K562 (cell line): ENCODE measurements at regions not wholly inside any gene's neighbourhood (a gene's known extent, or its start where the extent isn't known, plus 50 kb on each side); places are given as distances from the start of the nearest gene placed in this dataset.

Experiments used
- ATAC-seq: fragments of 200-7000 bp; cut with Tn5 transposase; 3 replicates; pipeline ENCODE4 v1.9.1; 2020; ENCODE audit warnings: moderate library complexity
- BruUV-seq: library from RNA; stranded (reverse); fragments of 400-500 nt; replicated peaks from 2 replicates; lab custom pipeline; 2021; lab: Mats Ljungman, UMichigan
- CTCF ChIA-PET: fragments of 300-600 bp; formaldehyde crosslinking; extraction: SDS; loops from one replicate; lab custom pipeline; 2021; ENCODE audit warnings: low intra/inter-chr PET ratio; lab: Yijun Ruan, JAX
- POLR2A ChIA-PET: fragments of 300-600, 350-650 bp; sonication (Branson Sonifier 250); formaldehyde crosslinking; extraction: SDS; loops from one replicate; lab custom pipeline; 2021; ENCODE audit warnings: antibody characterized with exemption, inconsistent platforms; lab: Yijun Ruan, JAX
- DNase-seq, 4 experiments: peaks; one replicate each; pipeline versions ENCODE4 v3.0.0 to v3.0.0-alpha.2; 2011 to 2018; ENCODE audit warnings: low spot score in 3 of 4, mixed read lengths in 3 of 4; ENCODE audit errors: extremely low read depth in 1 of 4
- FAIRE-seq: peaks from 2 replicates; lab custom pipeline; 2011; peaks lifted over from hg19 to GRCh38; lab: Jason Lieb, UNC
- H2AFZ ChIP-seq: 2 replicates; pipeline ENCODE4 v1.6.0; 2011; ENCODE audit warnings: low read depth, low read length, control low read depth, inconsistent platforms
- H3K27ac ChIP-seq: fragments of 200-600 bp; 3 replicates; pipeline ENCODE4 v1.8.0; 2011; ENCODE audit warnings: low read depth, mild to moderate bottlenecking, control low read depth, inconsistent platforms, low read length, moderate library complexity, mixed read lengths; ENCODE audit errors: extremely low read depth
- H3K27me3 ChIP-seq, 2 experiments: fragments of 300-600 bp in 1 of 2; 2 replicates in 1 of 2; 3 replicates in 1 of 2; pipeline versions ENCODE4 v1.6.0 to v1.8.0; 2011; ENCODE audit warnings: inconsistent platforms in 2 of 2, low read length in 2 of 2, mild to moderate bottlenecking in 1 of 2, mixed read lengths in 1 of 2, moderate library complexity in 1 of 2; ENCODE audit not compliant: control insufficient read depth in 2 of 2, insufficient read depth in 2 of 2
- H3K36me3 ChIP-seq: fragments of 300-600 bp; 3 replicates; pipeline ENCODE4 v1.8.0; 2011; ENCODE audit warnings: mild to moderate bottlenecking, low read length, inconsistent platforms; ENCODE audit not compliant: control insufficient read depth, insufficient read depth
- H3K4me1 ChIP-seq, 2 experiments: fragments of 200-600 bp in 1 of 2; replicated peaks in 1 of 2; 2 replicates in 1 of 2; 3 replicates in 1 of 2; pipeline versions ENCODE4 v1.5.1 to v1.8.0; 2011; ENCODE audit warnings: inconsistent platforms in 2 of 2, low read length in 2 of 2, mild to moderate bottlenecking in 1 of 2, mixed read lengths in 1 of 2, moderate library complexity in 1 of 2; ENCODE audit not compliant: control insufficient read depth in 2 of 2, insufficient read depth in 2 of 2
- H3K4me2 ChIP-seq: 2 replicates; pipeline ENCODE4 v1.6.1; 2011; ENCODE audit warnings: low read length, control low read depth, inconsistent platforms, mixed read lengths; ENCODE audit not compliant: insufficient read depth
- H3K4me3 ChIP-seq: fragments of 200-600 bp; sonication (generic), shearing (Covaris generic); 2 replicates; pipeline ENCODE4 v1.5.1; 2016; ENCODE audit warnings: control low read depth, inconsistent platforms
- H3K79me2 ChIP-seq: fragments of 200-600 bp; 3 replicates; pipeline ENCODE4 v1.8.0; 2011; ENCODE audit warnings: low read length, inconsistent platforms; ENCODE audit not compliant: control insufficient read depth, insufficient read depth
- H3K9ac ChIP-seq, 2 experiments: 2 replicates each; pipeline versions ENCODE4 v1.6.0 to v1.6.1; 2011; ENCODE audit warnings: low read depth in 2 of 2, low read length in 2 of 2, control low read depth in 1 of 2, inconsistent platforms in 1 of 2, mild to moderate bottlenecking in 1 of 2, mixed read lengths in 1 of 2; ENCODE audit not compliant: insufficient read depth in 1 of 2
- H3K9me1 ChIP-seq: one replicate; pipeline ENCODE4 v1.6.0; 2011; ENCODE audit warnings: inconsistent platforms, mild to moderate bottlenecking, low read length, moderate library complexity; ENCODE audit not compliant: control insufficient read depth, insufficient read depth
- H3K9me3 ChIP-seq: replicated peaks from 2 replicates; pipeline ENCODE4 v1.5.1; 2011; ENCODE audit warnings: low read depth, low read length, inconsistent platforms; ENCODE audit not compliant: control insufficient read depth, insufficient read depth
- H4K20me1 ChIP-seq: replicated peaks from 2 replicates; pipeline ENCODE4 v1.6.1; 2011; ENCODE audit warnings: low read length, inconsistent platforms, mixed read lengths; ENCODE audit not compliant: control insufficient read depth, insufficient read depth
- BMI1 ChIP-seq: fragments of 150-350 bp; IDR thresholded peaks from 2 replicates; pipeline ENCODE4 v1.6.1; 2014; ENCODE audit warnings: low read length
- CAMTA2 ChIP-seq: fragments of 250-450 bp; sonication (Bioruptor Pico); conservative IDR thresholded peaks from 2 replicates; pipeline ENCODE4 v1.5.1; 2022
- FUS ChIP-seq: fragments of 200-400 bp; formaldehyde crosslinking; optimal IDR thresholded peaks from 2 replicates; pipeline ENCODE3; 2017; ENCODE audit warnings: low read depth, low read length
- HDAC6 ChIP-seq: IDR thresholded peaks from 2 replicates; pipeline ENCODE4 v1.6.1; 2012; ENCODE audit warnings: low read depth, mild to moderate bottlenecking, control low read depth, inconsistent platforms, low read length, moderate library complexity
- HMG20B ChIP-seq: fragments of 250-450 bp; sonication (Bioruptor Pico); IDR thresholded peaks from 2 replicates; pipeline ENCODE4 v1.5.0; 2021; ENCODE audit warnings: mild to moderate bottlenecking
- HSF4 ChIP-seq: fragments of 250-450 bp; sonication (Bioruptor Pico); IDR thresholded peaks from 2 replicates; pipeline ENCODE4 v2.1.2; 2022; ENCODE audit warnings: mild to moderate bottlenecking, moderate library complexity, borderline replicate concordance
- LEF1 ChIP-seq: fragments of 450-650 bp; IDR thresholded peaks from 2 replicates; pipeline ENCODE4 v1.6.1; 2016; ENCODE audit warnings: mild to moderate bottlenecking
- MYBL2 ChIP-seq, 2 experiments: fragments of 450-650 bp in 1 of 2; sonication (generic) in 1 of 2; formaldehyde crosslinking in 1 of 2; IDR thresholded peaks; 2 replicates each; pipeline versions ENCODE4 v1.6.1 to v1.8.1; 2017 to 2022; ENCODE audit warnings: borderline replicate concordance in 1 of 2, inconsistent platforms in 1 of 2, low read depth in 1 of 2, mild to moderate bottlenecking in 1 of 2, missing genetic modification reagents in 1 of 2, moderate library complexity in 1 of 2
- PRDM10 ChIP-seq: fragments of 450-650 bp; IDR thresholded peaks from 2 replicates; pipeline ENCODE4 v1.6.1; 2018; ENCODE audit not compliant: partially characterized antibody
- SPI1 ChIP-seq: IDR thresholded peaks from 2 replicates; pipeline ENCODE4 v1.6.1; 2011; ENCODE audit warnings: low read depth, low read length, control low read depth, borderline replicate concordance
- SRSF1 ChIP-seq: fragments of 200-400 bp; formaldehyde crosslinking; IDR thresholded peaks from 2 replicates; pipeline ENCODE4 v1.6.1; 2017; ENCODE audit warnings: mild to moderate bottlenecking, low read depth, low read length, moderate library complexity
- YBX1 ChIP-seq: fragments of 450-650 bp; IDR thresholded peaks from 2 replicates; pipeline ENCODE4 v1.7.1; 2016; ENCODE audit warnings: mild to moderate bottlenecking
- ZC3H11A ChIP-seq: IDR thresholded peaks from 2 replicates; pipeline ENCODE4 v1.6.1; 2012; ENCODE audit warnings: low read depth, low read length, improper control_type of control experiment
- ZNF639 ChIP-seq, 2 experiments: fragments of 200-800 bp in 1 of 2; sonication (Bioruptor generic) in 1 of 2; sonication (generic) in 1 of 2; formaldehyde crosslinking in 1 of 2; IDR thresholded peaks in 1 of 2; conservative IDR thresholded peaks in 1 of 2; 2 replicates each; pipeline versions ENCODE4 v1.5.0 to v1.6.1; 2016 to 2020; ENCODE audit warnings: missing compliant biosample characterization in 1 of 2, missing genetic modification characterization in 1 of 2, missing genetic modification reagents in 1 of 2
- WGBS: fragments of 100-300 bp; shearing (Covaris generic); methylation state at CpG from one replicate; pipeline ENCODE4 v1.1.6; 2016; ENCODE audit warnings: low coverage, mixed read lengths; ENCODE audit not compliant: insufficient coverage; ENCODE audit errors: missing lambda C conversion rate; 5-methylcytosine and 5-hydroxymethylcytosine counted together
- in situ Hi-C: fragments of 300-500 bp; cut with MboI; formaldehyde crosslinking; loops from 4 replicates; pipeline ENCODE4 v1.15.0; 2018; ENCODE audit warnings: inconsistent platforms, mixed read lengths
- intact Hi-C: fragments of 100-400 bp; cut with micrococcal nuclease; formaldehyde crosslinking; loops from 2 replicates; pipeline ENCODE4 v1.14.2; 2022
- TF ChIP-seq, protein P1 (sequence below): fragments of 450-650 bp; conservative IDR thresholded peaks from 2 replicates; pipeline ENCODE4 v1.6.1; 2016; ENCODE audit warnings: missing genetic modification characterization, low read depth, mild to moderate bottlenecking, control low read depth, missing compliant biosample characterization
- TF ChIP-seq, protein P2 (sequence below): fragments of 250-450 bp; sonication (Bioruptor Pico); IDR thresholded peaks from 2 replicates; pipeline ENCODE4 v1.8.0; 2021; ENCODE audit warnings: moderate library complexity, mild to moderate bottlenecking, inconsistent platforms

GRCh38 chr3:43917361-43917760 is 226.6 kb downstream of the ABHD5 start:
- no peak overlapping the region for H3K4me3 ChIP-seq
- intact Hi-C loops, result no loop called here
- H3K9me1 ChIP-seq, result no peaks in the 10 kb centered on the region
- no peaks in the 10 kb centered on the region for H3K4me1 ChIP-seq
- no peak for ATAC-seq
- DNase-seq, result no peak
- H3K79me2 ChIP-seq, result no peaks in the 10 kb centered on the region
- H3K27ac ChIP-seq, result no peak overlapping the region
- WGBS, result 0% methylated on average over 3 of the region's 3 CpGs
- in situ Hi-C loops, result no loop called here
- no peak overlapping the region for H3K4me2 ChIP-seq
- CTCF ChIA-PET, result interaction anchor here (0.6 kb wide), 1 partner anchor 36 kb away, joined by 3 read pairs; no protein-coding TSS in a partner anchor
- no peak overlapping the region for H3K9ac ChIP-seq
- FAIRE-seq, result no peak
- peaks cover 8 to 23% of the 10 kb centered on the region in 2 experiments; a peak in 4 of 5 replicates for H3K27me3 ChIP-seq
- POLR2A ChIA-PET, result interaction anchor here (0.8 kb wide), 1 partner anchor 61 kb away, joined by 3 read pairs; no protein-coding TSS in a partner anchor
- no peak overlapping the region for H2AFZ ChIP-seq
- no peaks in the 10 kb centered on the region for H4K20me1 ChIP-seq
- no peaks in the 10 kb centered on the region for H3K9me3 ChIP-seq
- no TSS peak for BruUV-seq
- no peaks in the 10 kb centered on the region for H3K36me3 ChIP-seq
- TF ChIP-seq MYBL2 (IDR thresholded peaks at IDR 0.05; ENCODE audit: low read depth) (no peak), MYBL2 (CRISPR knock-in tag; IDR thresholded peaks at IDR 0.05; ENCODE audit: borderline replicate concordance) (no peak), YBX1 (no peak), LEF1 (no peak), HDAC6 (no peak), ZNF639 (CRISPR knock-in tag; conservative IDR thresholded peaks at IDR 0.05 in 1 of 2, IDR thresholded peaks at IDR 0.05 in 1 of 2) (no peak), SPI1 (no peak), ZC3H11A (no peak), BMI1 (no peak), SRSF1 (no peak), FUS (no peak), CAMTA2 (CRISPR knock-in tag) (no peak), HMG20B (CRISPR knock-in tag) (no peak), PRDM10 (no peak), HSF4 (CRISPR knock-in tag) (no peak)
- TF ChIP-seq, protein P1, sequence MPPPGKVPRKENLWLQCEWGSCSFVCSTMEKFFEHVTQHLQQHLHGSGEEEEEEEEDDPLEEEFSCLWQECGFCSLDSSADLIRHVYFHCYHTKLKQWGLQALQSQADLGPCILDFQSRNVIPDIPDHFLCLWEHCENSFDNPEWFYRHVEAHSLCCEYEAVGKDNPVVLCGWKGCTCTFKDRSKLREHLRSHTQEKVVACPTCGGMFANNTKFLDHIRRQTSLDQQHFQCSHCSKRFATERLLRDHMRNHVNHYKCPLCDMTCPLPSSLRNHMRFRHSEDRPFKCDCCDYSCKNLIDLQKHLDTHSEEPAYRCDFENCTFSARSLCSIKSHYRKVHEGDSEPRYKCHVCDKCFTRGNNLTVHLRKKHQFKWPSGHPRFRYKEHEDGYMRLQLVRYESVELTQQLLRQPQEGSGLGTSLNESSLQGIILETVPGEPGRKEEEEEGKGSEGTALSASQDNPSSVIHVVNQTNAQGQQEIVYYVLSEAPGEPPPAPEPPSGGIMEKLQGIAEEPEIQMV (tag), result no peak
- TF ChIP-seq, protein P2, sequence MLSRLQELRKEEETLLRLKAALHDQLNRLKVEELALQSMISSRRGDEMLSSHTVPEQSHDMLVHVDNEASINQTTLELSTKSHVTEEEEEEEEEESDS (CRISPR knock-in tag), result no peak
